Skeletal muscle tissue (tissue), 1 donor: ENCODE measurements at regions not wholly inside any gene's neighbourhood (a gene's known extent, or its start where the extent isn't known, plus 50 kb on each side); places are given as distances from the start of the nearest gene placed in this dataset. TPM values are rescaled to one million over a fixed set of nuclear protein-coding genes. Genes with fewer than 3 reads are reported as not detected.

Experiments
- small RNA-seq: library from RNA; depleted of rRNA; stranded (forward); fragments of <200 nt; gene quantifications from one replicate; pipeline ENCODE3, GENCODE V24; 2014

Small RNA genes lying in the stretch of these regions (small RNA-seq; reads per million reads assigned to genes)
- not detected for gene MIR548AJ1
